HG02870 (cell line): ENCODE measurements at regions not wholly inside any gene's neighbourhood (a gene's known extent, or its start where the extent isn't known, plus 50 kb on each side); places are given as distances from the start of the nearest gene placed in this dataset.

Experiments
- ATAC-seq: cut with Tn5 transposase; IDR thresholded peaks from one replicate; pipeline ENCODE4 v1.9.1; 2021; ENCODE audit warnings: mild to moderate bottlenecking, moderate library complexity; ENCODE audit not compliant: unreplicated experiment

DNA sequence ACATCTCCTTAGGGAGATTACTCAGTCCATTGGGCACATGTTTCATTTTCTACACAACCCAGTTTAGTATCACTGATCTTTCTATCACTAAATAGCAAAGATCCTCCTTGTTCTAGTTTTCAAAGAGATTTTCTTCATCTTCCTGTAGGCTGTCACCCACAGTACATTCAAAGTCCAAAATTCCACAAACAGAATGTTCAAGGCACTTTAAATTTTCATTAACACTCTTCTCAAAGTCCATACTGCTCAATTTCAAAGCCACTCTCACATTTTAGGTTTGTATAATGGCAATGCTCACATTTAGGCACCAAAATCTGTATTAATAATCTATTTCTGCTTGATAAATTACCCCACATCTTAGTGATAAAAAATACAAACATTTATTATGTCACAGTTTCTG, 152.8 kb downstream of the FSIP2 start:
- ATAC-seq: no peak

DNA sequence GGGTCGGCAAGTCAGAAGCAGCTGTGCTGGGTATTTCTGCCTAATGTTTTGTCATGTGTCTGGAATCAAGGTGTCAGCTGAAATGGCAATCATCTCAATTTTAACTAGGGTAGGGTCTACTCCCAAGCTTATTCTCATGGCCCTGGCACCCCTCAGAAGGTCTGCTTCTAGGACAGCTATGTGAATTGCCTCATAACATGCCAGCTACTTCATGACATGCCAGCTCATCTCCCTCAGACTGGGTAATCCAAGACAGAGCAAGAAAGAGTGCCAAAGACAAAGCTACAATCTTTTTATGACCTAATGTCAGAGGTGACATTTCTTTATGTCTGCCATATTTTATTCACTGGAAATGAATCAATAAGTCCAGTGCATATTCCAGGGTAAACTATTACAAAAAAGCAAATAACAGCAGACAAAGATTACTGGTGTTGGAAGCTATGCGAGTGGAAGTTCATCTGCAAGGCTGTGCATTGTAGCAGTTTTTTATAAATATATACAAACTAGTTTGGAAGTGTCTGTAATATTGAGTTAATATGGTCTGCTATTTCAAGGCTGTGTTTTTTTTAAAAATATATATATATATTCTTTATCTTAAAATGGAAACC, 153.3 kb downstream of the FSIP2 start:
- no peak for ATAC-seq

DNA sequence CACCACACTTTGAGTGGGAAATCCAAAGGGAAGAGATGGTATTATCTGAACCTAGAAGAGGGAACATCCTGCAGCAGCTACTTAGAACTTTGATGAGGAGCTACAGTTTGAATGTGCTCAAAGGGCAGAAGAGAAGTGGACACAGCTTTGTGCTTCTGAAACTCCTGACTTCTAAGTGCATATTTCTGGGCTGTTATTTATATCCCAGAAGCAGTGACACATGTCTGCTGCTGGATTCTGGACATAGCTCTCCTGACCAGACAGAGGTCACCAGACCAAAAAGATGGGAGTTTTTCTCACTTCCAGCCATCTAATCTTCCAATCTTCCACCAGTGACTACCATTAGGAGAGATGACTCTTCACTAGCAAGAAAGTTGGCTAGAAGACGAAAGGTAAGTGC, 153.9 kb downstream of the FSIP2 start:
- no peak for ATAC-seq

DNA sequence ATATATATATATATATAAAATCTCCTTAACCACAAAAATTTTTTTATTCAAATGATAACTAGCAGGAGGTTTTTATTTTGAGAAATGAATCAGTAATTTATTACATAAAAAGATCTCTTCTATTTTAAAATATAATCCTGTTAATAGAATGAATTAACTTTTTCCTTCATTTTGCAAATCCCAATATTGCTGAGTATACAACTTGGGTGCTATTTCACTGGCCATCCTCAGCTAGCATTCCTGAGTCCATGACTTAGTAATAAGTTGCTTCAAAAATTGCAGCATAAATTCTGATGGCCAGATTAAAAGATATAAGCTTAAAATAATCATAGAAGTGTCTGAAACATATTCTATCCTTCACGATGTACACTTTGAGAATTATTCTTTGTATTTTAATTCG, 155.6 kb downstream of the FSIP2 start:
- ATAC-seq: no peak

DNA sequence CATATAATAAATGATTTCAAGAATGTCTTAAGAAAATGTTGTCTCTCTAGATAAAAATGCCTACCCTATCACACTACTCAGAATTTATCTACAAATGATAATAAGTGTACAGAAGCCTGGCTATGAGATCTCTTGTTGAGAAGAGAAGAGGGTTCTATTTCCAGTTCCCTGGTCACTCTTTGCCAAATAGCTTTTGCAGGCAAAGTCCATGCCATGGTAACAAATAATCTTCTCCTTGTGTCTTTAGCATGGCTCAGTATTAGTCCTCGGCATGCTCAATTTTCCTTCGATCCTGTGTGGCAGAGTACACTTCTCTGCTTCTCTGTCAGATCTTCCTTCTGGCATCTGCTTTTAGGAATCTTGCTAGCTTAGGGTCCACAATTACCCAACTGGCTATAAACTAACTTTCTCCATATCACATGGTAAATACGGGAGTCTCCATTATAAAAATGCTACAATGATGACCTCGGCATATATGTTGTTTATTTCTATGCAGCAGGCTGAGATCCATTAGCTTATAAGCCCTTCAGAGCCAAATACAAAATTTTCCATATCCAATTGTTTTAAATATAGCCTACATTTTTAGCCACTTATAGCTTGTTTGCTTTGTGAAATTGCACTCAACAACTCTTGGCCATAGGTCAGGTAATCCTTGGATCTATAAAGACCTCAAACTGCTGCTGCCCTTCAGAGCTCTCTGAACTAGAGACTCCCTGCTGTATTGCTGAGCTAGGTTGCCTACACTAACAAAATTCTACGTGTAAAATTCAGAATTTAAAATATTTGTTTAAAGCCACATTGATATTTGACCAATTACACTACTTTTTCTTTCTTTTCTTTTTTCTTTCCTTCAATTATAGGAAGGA, 157.5 kb downstream of the FSIP2 start:
- no peak for ATAC-seq

DNA sequence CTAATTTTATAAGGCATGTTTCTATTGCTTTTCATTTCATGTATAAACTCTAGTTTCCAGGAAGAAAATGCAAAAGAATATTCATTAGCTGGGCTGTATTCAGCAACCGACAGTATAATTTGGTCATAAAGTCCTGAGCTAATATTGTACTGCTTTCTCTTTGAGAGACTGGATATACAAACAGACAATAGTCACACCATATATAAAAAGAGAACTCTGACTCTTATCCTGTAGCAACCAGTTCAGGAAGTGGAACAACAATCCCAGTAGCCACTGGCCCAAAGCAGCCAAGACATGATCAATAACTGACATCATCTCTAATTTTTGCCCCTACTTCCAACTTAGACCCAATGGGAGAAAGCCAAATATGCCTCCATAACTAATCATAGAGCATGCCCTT, 160.8 kb downstream of the FSIP2 start:
- no peak for ATAC-seq

DNA sequence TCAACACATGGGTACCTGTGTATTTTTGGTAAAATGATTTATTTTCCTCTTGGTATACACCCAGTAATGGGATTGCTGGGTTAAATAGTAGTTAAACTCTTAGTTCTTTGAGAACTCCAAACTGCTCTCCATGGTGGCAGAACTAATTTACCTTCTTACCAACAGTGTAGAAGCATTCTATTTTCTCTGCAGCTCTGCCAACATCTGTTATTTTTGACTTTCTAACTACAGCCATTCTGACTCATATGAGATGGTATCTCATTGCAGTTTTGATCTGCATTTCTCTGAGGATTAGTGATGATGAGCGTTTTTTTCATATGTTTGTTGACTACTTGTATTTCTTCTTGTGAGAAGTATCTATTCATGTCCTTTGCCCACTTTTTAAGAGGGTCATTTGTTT, 180.6 kb downstream of the FSIP2 start:
- no peak for ATAC-seq

DNA sequence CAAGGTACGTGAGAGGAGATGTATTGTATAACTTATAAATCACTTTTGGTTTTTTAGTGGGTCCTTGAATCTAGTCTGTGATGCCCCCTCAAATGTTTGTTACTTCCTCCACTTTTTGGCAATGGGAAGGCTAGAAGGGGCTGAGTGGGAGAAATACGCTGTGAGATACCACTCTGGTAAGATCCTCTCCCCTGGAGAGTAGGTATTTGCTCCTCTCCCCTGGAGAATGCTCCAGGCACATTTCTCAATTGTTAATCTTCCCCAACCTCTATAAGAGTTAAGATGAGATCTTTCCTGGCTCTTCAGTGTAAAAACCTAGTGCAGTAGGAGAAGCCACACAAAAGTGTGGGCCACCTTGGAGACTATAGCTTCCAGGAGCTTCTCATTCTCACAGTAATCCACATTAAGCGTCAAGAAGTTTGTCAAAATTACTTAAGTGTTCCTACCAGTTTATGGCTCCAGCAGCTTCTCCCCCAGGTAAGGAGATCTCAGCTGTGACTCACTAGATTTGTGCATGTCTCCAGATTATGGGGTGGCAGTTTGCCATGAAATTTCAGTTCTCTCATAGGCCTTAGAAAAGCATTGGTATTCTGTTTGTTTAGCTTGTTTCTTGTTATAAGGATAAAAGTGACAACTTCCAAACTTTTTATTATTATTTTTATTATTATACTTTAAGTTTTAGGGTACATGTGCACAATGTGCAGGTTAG, 182.6 kb downstream of the FSIP2 start:
- ATAC-seq: no peak

DNA sequence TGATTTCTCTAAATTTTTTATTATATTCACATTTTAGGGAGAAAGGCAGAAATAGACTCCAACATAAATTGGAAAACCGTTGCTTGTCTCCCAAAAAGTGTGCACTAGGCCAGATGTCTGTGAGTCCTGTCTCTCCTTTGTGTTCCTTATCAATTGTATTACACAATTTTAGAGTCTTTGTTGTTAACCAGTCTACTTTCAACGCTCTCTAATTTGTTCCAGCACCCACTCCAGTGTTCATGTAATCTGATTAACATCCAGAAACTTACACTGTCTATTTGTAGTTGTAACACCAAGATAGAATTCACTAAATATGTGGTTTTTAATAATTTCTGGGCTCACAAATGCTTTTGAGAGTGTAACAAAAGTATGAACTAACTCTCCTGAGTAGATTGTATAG, 195.6 kb downstream of the FSIP2 start:
- no peak for ATAC-seq

DNA sequence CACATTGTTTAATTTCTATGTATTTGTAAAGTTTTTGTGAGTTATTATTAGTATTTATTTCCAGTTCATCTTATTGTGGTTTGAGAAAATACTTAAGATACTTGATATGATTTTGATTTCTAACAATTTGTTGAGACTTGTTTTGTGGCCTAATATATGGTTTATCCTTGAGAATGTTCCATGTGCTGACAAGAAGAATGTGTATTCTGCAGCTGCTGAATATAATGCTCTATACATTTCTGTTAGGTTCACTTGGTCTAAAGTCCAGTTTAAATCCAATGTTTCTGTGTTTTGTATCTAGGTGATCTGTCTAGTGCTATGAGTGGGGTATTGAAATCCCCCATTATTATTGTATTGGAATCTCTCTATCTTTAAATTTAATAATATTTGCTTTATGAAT, 201.3 kb downstream of the FSIP2 start:
- ATAC-seq: no peak

DNA sequence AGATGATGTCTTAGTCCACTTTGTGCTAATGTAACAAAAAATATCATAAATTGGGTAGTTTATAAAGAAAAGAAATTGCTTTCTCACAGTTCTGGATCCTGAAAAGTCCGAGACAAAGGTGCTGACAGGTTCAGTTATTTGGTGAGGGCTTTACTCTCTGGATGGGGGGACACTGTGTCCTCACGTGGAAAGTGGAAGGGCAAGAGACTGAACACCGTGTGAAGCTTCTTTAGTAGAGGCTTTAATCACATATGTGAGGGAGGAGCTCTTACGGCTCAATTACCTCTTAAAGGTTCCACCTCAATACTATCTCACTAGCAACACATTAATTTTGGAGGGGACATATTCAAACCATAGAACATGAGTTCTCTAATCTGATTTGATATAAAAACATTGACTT, 204.3 kb downstream of the FSIP2 start:
- no peak for ATAC-seq

DNA sequence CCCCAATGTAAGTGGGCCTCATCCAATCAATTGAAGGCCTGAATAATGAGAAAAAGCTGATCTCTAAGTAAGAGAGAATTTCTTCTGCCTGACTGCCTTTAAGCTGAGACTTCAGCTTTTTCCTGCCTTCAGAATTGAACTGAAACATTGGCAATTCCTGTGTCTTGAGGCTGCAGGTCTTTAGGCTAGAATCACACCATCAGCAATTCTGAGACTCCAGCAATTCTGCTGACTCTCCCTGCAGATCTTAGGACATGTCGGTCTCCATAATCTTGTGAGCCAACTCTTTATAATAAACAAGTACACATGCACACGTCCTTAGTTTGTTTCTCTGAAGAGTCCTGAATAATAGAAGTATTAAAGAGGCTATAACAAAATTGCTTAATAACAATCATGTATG, 209.1 kb downstream of the FSIP2 start:
- no peak for ATAC-seq

DNA sequence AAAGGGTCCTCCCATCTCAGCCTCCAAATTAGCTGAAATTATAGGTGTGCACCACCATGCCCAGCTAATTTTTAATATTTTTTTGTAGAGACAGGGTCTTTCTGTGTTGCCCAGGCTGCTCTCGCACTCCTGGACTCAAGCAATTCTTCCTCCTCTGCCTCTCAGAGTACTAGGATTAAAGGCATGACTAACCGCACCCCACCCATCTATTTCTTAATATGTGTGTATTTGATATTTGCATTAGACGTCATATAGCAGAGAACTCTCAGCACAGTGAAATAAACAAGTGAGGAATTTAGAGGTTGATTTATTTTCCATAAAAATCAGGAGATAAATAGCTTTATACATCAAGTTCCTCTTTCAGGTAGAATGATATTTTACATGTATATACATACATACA, 213.5 kb downstream of the FSIP2 start:
- ATAC-seq: no peak

DNA sequence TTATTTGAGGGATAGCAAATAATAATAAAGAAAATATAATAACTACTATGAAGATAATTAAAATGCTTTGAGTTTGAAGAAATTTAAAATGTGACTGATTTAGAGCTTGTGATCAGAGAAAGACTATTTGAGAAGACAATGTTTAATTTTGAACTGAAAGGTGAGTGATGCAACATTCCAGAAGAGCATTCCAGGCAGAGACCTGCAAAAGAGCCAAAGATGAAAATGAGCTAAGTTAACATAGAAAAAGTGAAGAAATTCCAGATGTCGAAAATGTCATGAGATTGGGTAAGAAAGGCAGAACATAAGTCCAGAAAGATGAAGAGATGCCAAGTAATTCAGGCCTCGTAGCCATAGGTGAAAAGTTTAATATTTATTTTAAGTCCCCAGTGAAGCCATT, 215.8 kb downstream of the FSIP2 start:
- ATAC-seq: no peak

DNA sequence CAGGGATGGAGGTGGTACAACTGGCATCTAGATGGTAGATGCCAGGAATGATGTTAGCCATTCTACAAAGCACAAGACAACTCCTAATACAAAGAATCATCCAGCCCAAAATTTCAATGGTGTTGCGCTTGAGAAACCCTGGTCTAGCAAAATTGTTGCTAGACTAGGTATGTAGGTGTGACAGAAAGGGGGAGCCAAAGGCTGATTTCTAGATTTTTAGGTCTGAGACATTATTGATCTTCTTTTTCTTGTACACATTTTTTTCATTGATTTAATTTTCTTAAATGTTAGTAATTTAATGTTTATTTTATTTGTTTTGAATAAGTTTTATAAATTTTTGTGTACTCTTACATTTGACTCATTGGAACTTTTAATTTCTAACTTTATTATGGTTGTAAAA, 216.4 kb downstream of the FSIP2 start:
- ATAC-seq: no peak

DNA sequence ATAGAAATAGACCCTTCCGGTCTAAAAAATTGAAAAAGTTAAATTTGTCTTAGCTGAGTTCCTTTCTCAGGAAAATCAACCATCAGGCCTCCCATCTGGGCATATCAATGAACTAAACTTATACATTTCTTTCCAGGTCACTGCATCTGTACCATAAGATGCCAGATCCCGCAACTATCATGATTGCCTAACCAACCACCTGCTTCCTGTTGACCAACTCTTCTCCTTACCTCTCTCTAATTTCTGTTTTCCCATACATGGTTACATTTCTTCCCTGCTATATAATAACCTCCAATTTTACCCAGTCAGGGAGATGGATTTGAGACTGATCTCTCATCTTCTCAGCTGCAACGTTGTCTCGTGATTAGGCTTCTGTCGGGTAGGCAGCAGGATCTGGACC, 228.7 kb downstream of the FSIP2 start:
- no peak for ATAC-seq

DNA sequence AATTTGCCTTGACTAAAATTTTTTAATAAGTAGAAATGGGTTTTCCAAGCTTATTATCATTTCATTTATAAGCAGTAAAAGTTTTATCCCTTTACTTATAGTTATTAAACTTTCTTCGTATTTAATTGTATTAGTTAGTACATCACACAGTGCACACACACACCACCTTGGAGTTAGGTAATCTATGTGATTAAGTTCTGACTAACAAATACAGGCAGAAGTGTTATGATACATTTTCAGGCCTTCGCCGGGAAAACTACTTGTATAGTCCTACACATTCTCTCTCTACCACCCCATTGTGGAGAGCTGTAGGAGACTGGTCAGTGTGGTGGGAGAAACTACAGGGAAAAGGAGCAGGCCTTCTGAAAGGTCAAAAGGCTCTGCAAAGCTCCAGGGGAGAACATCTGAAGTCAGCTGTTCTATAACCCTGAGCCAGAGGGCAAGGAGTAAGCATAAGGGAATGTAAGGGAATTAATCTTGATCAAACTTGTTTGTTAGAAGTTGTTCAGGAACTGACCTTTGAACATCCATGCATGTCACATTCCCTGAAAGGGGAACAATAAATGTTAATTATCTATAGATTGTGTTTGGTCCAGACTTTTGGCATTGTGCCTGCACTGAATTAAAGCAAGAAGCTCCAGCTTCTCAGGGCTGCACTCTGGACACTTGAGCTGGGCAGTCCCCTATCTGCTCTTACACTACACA, 231.7 kb downstream of the FSIP2 start:
- no peak for ATAC-seq

DNA sequence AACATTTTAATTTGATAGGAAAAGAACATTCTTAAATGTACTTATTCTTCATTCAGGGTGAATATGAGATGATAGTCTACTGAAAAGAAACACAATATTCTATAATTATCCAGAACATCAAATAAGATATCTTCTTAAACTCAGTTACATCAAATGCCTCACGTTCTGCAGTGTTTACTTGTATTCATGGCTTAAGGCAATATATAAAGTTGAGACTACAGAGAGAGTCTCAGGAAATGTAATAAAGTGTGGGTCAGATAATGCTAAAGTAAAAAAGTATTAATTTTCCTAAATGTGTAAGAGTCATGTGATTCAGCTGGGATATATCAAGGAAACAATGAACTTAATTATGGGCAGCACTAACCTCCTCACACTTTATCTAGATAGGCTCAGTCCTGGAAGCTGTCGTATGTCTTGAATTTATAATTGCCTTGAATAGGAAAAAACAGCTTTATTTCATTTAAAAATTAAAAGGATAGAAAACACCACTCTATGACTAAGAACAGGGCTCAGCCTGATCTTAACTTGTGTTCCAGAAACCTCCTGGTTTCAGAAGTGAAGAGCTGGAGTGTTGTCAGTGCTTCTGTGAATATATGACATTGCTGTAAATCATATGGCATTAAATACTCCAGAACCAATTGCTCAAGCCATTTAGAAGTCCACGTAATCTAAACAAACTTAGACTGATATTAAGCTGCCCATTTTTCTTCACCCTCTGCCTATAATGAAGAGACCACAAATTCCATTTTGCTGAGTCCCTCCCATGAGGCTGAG, 240.2 kb downstream of the FSIP2 start:
- ATAC-seq: no peak

DNA sequence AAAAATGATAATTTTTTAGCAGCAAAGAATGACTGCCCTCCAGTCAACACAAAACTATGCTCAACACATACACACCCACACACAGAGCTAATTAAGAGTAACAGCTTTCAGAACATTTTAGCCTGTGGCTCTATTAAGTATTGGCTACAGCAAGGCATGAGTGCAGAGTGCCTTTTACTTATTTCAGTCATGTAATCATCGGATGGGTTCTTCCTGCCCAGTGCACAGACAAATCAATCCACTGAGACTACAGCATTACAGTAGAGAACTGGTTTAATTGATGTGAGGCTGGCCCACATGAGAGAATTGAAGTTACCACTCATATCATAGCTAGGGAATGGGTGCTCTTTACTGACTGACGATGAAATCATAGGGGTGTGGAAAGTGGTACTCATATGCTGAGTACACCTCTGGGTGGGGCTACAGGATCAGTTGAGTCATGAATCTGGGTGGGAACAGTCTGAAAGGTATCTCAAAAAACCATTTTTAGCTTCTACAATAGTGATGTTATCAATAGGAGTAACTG, 241.0 kb downstream of the FSIP2 start:
- ATAC-seq: peak; percentile 46

DNA sequence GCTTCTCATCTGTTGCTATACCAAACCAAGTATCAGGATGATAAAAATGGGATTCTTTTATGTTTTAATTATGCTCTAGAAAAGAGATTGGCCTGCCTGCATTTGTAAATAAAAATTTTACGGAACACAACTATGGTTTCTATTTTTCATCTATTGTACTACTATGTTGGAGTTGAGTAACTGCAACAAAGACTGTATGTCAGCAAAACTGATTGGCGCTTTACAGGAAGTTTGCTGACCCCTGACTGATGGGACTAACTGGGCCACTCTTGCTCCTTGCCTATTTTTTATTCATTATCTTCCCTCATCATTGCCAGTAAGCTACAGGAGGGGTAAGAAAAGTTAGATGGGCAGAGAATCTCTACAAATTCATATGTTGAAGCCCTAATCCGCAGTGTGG, 242.3 kb downstream of the FSIP2 start:
- no peak for ATAC-seq
